Ascending aorta (tissue), 2 donors: ENCODE measurements at regions not wholly inside any gene's neighbourhood (a gene's known extent, or its start where the extent isn't known, plus 50 kb on each side); places are given as distances from the start of the nearest gene placed in this dataset.
"Not testable (repeated sequence)": the region's sequence is repeated elsewhere in the genome, so short reads cannot be mapped to it uniquely, and the experiment has no call there.

Source experiments
- DNase-seq, 2 donors: peaks; one replicate each; pipeline ENCODE4 v3.0.0-alpha.2; 2019; ENCODE audit warnings: low spot score in 2 of 2
- H3K27ac ChIP-seq, 2 donors: fragments of 200-600 bp; sonication (generic); one replicate each; pipeline ENCODE4 v1.5.1; 2016 to 2017; ENCODE audit warnings: mild to moderate bottlenecking in 1 of 2
- H3K27me3 ChIP-seq: fragments of 200-600 bp; sonication (generic); one replicate; pipeline ENCODE4 v1.5.1; 2017
- H3K36me3 ChIP-seq, 2 donors: fragments of 200-600 bp; sonication (generic); one replicate each; pipeline ENCODE4 v1.5.1; 2016
- H3K4me1 ChIP-seq, 2 donors: fragments of 200-600 bp; sonication (generic); one replicate each; pipeline ENCODE4 v1.5.1; 2016 to 2017; ENCODE audit warnings: mild to moderate bottlenecking in 1 of 2
- H3K4me3 ChIP-seq, 2 donors: fragments of 200-600 bp; sonication (generic); one replicate each; pipeline ENCODE4 v1.5.1; 2016 to 2017; ENCODE audit warnings: mild to moderate bottlenecking in 1 of 2
- H3K9me3 ChIP-seq, 2 donors: fragments of 200-600 bp; sonication (generic); one replicate each; pipeline ENCODE4 v1.5.1; 2016
- CTCF ChIP-seq, 3 experiments: fragments of 200-600 bp in 2 of 3; fragments of 450-650 bp in 1 of 3; sonication (generic) in 2 of 3; IDR thresholded peaks; one replicate each; pipeline ENCODE4 v1.5.1; 2016 to 2019; ENCODE audit warnings: antibody characterized with exemption in 3 of 3, mild to moderate bottlenecking in 1 of 3, moderate library complexity in 1 of 3
- intact Hi-C: fragments of 100-400 bp; cut with DNase I; formaldehyde crosslinking; loops from one replicate; pipeline ENCODE4 v1.15.1; 2023

DNA sequence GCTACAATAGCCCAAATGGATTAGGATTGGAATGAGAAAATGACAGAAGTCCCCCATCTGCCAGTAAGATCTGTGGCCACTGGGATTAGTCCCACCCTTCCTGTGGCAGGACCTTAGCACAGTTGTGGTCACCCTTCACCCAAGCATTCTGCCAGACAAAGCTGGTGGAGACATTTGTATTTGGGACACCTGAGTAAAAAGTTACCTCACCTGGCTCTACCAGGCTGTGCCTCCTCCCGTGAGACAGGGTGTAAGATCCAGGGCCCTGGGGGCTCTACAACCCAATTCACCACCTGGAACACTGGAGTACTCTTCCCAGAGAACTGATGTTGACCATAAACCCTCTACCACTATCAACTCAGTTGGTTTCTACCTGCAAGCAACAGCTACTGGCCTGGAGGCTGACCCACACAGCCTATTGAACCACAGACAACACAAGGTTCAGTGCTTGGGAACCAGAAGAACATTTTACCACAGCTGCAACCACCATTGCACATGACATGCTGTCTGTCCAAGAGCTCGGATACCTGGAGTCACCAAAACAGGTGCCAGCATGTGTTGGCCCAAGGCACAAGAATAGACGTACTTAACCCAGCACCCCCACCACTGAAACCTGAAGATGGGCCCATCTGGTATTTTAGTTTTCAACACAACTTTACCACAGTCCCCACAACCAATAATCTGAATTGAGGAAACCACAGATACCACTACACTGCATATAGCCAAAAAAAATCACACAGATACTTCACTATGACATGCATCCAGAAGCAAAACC is 1686.7 kb downstream of the SI start:
- Histone ChIP-seq H3K27ac (no peak overlapping the region), H3K4me1 (no peaks in the 10 kb centered on the region), H3K36me3 (no peaks in the 10 kb centered on the region), H3K4me3 (no peak overlapping the region), H3K9me3 (no peaks in the 10 kb centered on the region), H3K27me3 (no peaks in the 10 kb centered on the region)
- TF ChIP-seq CTCF (IDR thresholded peaks at IDR 0.05) = no peak
- DNase-seq = no peak
- intact Hi-C loops = no loop called here

- H3K36me3 ChIP-seq = no peaks in the 10 kb centered on the region
- H3K4me1 ChIP-seq = no peaks in the 10 kb centered on the region
- H3K27ac ChIP-seq = no peak overlapping the region
- TF ChIP-seq CTCF (IDR thresholded peaks at IDR 0.05) = no peak
- no peak for DNase-seq
- no peak overlapping the region for H3K4me3 ChIP-seq
- H3K9me3 ChIP-seq = no peaks in the 10 kb centered on the region
- intact Hi-C loops = no loop called here
- no peaks in the 10 kb centered on the region for H3K27me3 ChIP-seq
Observed at GRCh38 chr3:163384383-163384782, 1693.9 kb downstream of the SI start.

DNA sequence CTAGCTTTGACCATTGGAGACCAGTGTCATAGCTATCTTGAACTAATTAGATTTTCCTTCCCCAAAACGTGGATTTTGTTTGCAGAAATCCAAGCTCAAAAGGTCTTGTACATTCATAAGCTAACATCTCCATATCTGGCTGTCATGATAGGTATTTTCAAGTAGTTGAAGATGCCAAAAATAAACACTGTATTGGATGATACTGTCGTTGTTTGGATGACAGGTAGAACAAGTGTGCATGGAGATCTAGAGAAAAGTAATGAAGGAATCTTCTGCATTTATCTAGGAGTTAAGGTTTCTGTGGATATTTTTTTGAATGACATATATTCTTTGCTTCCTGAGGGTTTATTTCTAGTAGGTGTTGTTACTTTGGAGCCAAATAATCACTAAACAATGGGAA is 1696.1 kb downstream of the SI start:
- Histone ChIP-seq H3K36me3 (no peaks in the 10 kb centered on the region), H3K4me1 (no peaks in the 10 kb centered on the region), H3K27me3 (no peaks in the 10 kb centered on the region), H3K27ac (no peak overlapping the region), H3K9me3 (no peaks in the 10 kb centered on the region), H3K4me3 (no peak overlapping the region)
- DNase-seq = no peak
- TF ChIP-seq CTCF (IDR thresholded peaks at IDR 0.05) = no peak
- intact Hi-C loops = no loop called here

- no peaks in the 10 kb centered on the region for H3K9me3 ChIP-seq
- H3K4me1 ChIP-seq = no peaks in the 10 kb centered on the region
- no peak for DNase-seq
- no peak overlapping the region for H3K4me3 ChIP-seq
- no peaks in the 10 kb centered on the region for H3K27me3 ChIP-seq
- no peak for TF ChIP-seq CTCF (IDR thresholded peaks at IDR 0.05)
- no peak overlapping the region for H3K27ac ChIP-seq
- intact Hi-C loops = no loop called here
- H3K36me3 ChIP-seq = no peaks in the 10 kb centered on the region
Observed at GRCh38 chr3:163368168-163368567, 1710.1 kb downstream of the SI start.

- no peak for TF ChIP-seq CTCF (IDR thresholded peaks at IDR 0.05)
- H3K27me3 ChIP-seq = no peaks in the 10 kb centered on the region
- H3K36me3 ChIP-seq = no peaks in the 10 kb centered on the region
- H3K27ac ChIP-seq = no peak overlapping the region
- intact Hi-C loops = no loop called here
- no peak overlapping the region for H3K4me3 ChIP-seq
- H3K9me3 ChIP-seq = no peaks in the 10 kb centered on the region
- DNase-seq = no peak
- no peaks in the 10 kb centered on the region for H3K4me1 ChIP-seq
Observed at GRCh38 chr3:163364717-163365116, 1713.6 kb downstream of the SI start.

- Histone ChIP-seq H3K4me1 (no peaks in the 10 kb centered on the region), H3K9me3 (no peaks in the 10 kb centered on the region), H3K27me3 (no peaks in the 10 kb centered on the region), H3K36me3 (no peaks in the 10 kb centered on the region), H3K4me3 (no peak overlapping the region), H3K27ac (no peak overlapping the region)
- no peak for TF ChIP-seq CTCF (IDR thresholded peaks at IDR 0.05)
- no peak for DNase-seq
- intact Hi-C loops = no loop called here
Observed at GRCh38 chr3:163362151-163362550, 1716.1 kb downstream of the SI start.

GRCh38 chr3:163361357-163361878 is 1716.9 kb downstream of the SI start:
- H3K9me3 ChIP-seq, intact Hi-C loops, H3K4me3 ChIP-seq, H3K4me1 ChIP-seq, H3K36me3 ChIP-seq, H3K27ac ChIP-seq, DNase-seq, H3K27me3 ChIP-seq: not testable (repeated sequence)
